NCI-H128 (cell line): ENCODE measurements at regions not wholly inside any gene's neighbourhood (a gene's known extent, or its start where the extent isn't known, plus 50 kb on each side); places are given as distances from the start of the nearest gene placed in this dataset.

Experiments used
- DNase-seq: peaks from one replicate; lab custom pipeline; 2025; ENCODE audit not compliant: unreplicated experiment; lab: John Stamatoyannopoulos, UW

DNA sequence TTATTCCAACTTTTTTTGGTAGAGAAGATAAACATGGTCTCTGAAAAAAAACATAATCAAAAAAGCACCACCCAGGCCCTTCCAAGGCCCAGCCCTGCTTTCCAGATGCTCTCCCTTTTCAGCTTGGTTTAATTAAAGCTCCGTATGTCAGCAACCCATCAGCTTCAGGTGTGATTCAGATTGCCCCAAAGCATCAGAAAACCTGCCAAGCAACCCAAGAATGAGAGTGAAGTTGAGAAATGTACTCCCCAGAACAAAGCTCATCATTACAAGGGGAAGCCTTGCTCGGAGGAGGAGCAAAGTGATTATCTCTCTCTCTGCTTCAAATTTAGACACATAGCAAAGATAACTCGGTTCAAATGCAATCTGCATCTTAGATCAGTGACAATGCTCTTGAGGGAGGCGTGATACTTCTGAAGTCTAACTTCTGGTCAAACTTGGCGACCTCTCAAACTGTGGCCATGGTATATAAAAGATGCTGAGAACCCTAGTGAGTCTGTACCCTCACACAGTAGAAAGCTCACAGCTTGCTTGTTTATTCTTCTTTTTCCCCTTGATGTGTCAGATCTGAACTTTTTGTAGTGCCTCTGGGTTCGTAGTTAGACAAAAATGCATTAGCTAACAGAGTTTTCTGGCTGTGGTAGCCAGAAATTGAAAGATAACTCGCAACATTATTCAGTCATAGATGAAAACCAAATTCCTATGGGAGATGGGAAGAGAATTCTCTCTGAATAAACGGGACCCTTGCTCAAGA, 63.3 kb upstream of the ZC3H11B start:
- DNase-seq, result no peak

GRCh38 chr1:219670426-219671149, 57.7 kb upstream of the ZC3H11B start:
- no peak for DNase-seq

DNA sequence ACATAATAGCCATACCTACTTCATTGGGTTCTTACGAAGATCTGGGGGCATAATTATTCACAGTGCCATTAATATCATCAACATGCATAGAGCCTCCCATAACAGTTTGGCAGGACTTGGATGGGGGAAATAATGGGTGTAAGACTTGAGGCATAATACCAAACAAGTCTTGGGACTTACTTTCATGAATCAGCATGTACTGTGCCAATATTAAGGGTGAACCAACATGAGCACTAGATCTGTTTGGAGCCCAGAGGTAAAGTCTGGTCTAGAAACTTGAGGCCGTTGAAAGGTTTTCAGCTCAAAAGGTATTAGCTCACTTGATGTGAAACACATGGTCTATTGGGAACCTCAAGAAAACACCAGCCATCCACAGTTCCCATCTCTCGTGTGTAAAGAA, 56.7 kb upstream of the ZC3H11B start:
- DNase-seq, result no peak

DNA sequence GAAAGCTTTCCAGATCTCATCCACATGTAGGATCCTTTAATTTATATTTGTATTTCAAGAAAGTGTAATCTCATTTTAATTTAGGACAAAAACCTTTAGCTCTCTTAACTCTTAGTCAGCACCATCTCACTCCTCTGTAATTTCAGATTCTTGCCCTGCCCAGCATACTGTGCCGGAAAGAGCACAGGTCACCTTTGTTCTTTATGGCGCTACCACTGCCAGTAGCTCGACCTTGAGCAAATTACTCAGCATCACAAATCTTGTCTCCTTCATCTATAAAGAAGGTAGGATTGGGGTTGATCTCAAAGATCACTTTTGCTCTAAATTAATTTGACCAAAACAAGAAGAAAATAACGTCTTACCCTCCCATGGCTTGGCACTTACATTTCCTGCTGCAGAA, 56.1 kb upstream of the ZC3H11B start:
- DNase-seq, result no peak

DNA sequence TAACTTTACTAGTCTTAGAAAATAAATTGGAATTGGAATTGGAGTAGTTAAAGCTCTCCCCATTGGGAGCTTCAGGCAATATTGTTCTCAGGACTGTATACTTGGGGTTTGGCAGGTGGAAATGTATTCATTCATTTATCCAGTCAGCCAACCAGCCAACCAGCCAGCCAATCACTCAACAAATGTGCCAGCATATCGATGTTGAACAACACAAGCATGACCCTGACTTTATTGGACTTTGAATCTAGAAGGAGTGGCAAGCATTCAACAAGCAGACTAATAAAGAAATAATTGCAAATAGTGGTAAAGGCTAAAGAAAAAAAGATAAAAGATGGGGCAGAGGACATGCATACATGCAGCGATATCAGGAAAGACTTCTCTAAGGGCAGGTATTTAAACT, 55.5 kb upstream of the ZC3H11B start:
- no peak for DNase-seq

DNA sequence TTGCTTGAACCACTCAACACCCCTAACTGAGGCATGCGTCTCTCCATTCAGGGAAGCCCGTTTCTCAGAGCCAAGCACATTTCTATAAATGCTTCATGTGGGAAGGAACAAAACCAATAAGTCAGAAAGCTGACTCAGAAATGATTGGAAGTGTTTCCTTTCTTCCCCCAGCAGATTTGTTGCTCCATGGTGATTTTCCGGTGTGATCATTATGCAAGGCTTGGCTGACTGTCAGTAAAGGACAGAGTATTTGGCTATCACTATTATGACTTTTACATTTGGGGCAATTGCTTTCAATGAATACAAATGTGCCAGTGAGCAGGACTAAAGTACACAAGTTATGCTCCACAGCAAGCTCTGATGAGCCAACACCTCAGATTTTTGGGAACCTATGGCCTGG, 53.3 kb upstream of the ZC3H11B start:
- DNase-seq, result no peak

DNA sequence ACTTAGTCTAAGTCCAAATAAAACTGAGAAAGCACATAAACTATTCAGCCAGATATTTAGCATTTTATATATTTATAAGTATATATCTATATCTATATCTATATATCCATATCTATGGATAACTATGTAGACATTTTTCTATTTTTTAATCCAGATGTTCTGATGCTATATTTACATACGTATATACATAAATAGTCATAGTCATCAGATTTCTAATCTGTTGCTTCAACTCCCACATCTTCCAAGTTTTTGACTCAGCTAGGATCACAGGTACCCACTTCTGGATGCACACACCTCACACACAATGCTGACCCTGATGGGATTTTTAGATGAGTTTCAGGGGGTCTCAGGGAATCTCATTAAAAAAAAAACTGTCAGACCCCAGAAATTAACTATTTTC, 52.2 kb upstream of the ZC3H11B start:
- no peak for DNase-seq

GRCh38 chr1:219664310-219665029, 51.6 kb upstream of the ZC3H11B start:
- no peak for DNase-seq
